HuH-7.5 (cell line): ENCODE measurements at regions not wholly inside any gene's neighbourhood (a gene's known extent, or its start where the extent isn't known, plus 50 kb on each side); places are given as distances from the start of the nearest gene placed in this dataset.
"Not testable (repeated sequence)": the region's sequence is repeated elsewhere in the genome, so short reads cannot be mapped to it uniquely, and the experiment has no call there.

Experiments
- DNase-seq: peaks from one replicate; pipeline ENCODE4 v3.0.0; 2011; ENCODE audit warnings: low spot score

GRCh38 chr16:48680881-48681280, 70.9 kb upstream of the N4BP1 start:
- no peak for DNase-seq

DNA sequence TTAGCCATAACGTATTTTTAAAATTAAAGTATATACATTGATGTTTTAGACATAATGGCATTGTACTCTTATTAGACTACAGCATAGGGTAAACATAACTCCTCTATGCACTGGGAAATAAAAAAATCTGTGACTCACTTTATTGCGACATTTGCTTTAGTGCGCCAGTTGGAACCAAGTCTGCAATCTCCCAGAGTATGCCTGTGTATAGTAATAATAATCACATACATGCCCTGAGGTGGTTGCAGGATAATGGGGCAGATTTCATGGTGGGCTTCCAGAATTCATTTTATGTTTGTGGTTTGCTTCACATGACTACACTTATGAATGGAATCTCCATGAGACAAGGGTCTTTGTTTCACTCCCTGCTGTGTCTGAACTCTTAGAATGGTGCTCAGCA, 66.9 kb upstream of the N4BP1 start:
- DNase-seq: no peak

DNA sequence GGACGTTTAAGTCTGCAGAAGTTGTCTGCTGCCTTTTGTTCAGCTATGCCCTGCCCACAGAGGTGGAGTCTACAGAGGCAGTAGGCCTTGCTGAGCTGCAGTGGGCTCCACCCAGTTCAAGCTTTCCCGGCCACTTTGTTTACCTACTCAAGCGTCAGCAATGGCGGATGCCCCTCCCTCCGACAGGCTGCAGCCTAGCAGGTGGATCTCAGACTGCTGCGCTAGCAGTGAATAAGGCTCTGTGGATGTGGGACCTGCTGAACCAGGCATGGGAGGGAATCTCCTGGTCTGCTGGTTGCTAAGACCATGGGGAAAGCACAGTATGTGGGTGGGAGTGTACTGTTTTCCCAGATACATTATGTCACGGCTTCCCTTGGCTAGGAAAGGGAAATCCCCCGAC, 58.2 kb upstream of the N4BP1 start:
- not testable (repeated sequence) for DNase-seq

- no peak for DNase-seq
Observed at GRCh38 chr16:48659940-48660339, 50.0 kb upstream of the N4BP1 start.
